ENCODE measurements at regions not wholly inside any gene's neighbourhood (a gene's known extent, or its start where the extent isn't known, plus 50 kb on each side); places are given as distances from the start of the nearest gene placed in this dataset.

DNA sequence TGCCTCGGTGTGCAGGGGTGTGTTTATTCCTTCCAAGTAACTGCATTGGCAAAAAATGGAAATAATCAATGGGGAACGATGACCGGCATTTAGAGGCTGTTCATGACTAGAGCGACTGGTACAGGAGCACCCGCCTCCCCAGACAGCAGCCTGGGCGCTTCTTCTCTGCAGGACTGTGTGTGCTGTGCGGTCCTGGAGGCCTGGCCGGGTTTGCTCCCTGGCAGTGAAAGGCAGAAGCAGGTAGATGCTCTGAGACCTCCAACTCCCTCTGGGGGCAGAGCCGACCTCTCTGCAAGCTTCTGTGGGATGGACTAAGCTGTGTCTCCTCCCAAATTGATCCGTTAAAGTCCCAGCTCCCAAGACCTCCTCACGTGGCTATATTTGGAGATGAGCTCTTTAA is 59.2 kb upstream of the ACTRT2 start:
- no peak for TF ChIP-seq POLR2AphosphoS5 (IDR thresholded peaks at IDR 0.05)
- TF ChIP-seq POLR2A (IDR thresholded peaks at IDR 0.05): no peak
- TF ChIP-seq, protein P1, sequence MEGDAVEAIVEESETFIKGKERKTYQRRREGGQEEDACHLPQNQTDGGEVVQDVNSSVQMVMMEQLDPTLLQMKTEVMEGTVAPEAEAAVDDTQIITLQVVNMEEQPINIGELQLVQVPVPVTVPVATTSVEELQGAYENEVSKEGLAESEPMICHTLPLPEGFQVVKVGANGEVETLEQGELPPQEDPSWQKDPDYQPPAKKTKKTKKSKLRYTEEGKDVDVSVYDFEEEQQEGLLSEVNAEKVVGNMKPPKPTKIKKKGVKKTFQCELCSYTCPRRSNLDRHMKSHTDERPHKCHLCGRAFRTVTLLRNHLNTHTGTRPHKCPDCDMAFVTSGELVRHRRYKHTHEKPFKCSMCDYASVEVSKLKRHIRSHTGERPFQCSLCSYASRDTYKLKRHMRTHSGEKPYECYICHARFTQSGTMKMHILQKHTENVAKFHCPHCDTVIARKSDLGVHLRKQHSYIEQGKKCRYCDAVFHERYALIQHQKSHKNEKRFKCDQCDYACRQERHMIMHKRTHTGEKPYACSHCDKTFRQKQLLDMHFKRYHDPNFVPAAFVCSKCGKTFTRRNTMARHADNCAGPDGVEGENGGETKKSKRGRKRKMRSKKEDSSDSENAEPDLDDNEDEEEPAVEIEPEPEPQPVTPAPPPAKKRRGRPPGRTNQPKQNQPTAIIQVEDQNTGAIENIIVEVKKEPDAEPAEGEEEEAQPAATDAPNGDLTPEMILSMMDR (IDR thresholded peaks at IDR 0.05): no peak
- TF ChIP-seq EP300 (IDR thresholded peaks at IDR 0.05): no peak

Data from upper lobe of left lung (tissue), 4 donors.